ENCODE measurements at regions not wholly inside any gene's neighbourhood (a gene's known extent, or its start where the extent isn't known, plus 50 kb on each side); places are given as distances from the start of the nearest gene placed in this dataset.

- Histone ChIP-seq H3K9me2 (ENCODE audit: low read depth, low read length) (no peaks in the 10 kb centered on the region), H3F3A (ENCODE audit: insufficient read depth, low read length) (no peaks in the 10 kb centered on the region), H3K4me3 (ENCODE audit: low read depth, low read length, poor library complexity, severe bottlenecking) (no peak overlapping the region), H3K4me1 (ENCODE audit: insufficient read depth, low read length, severe bottlenecking) (no peaks in the 10 kb centered on the region), H3K9ac (ENCODE audit: low read length) (no peak overlapping the region), H3K27ac (ENCODE audit: low read depth, low read length, poor library complexity, severe bottlenecking) (no peak overlapping the region), H4K20me1 (ENCODE audit: insufficient read depth, low read length) (no peaks in the 10 kb centered on the region), H3K9me3 (ENCODE audit: low read length) (no peaks in the 10 kb centered on the region), H2AFZ (ENCODE audit: low read length) (no peak overlapping the region), H3K27me3 (ENCODE audit: insufficient read depth, low read length) (no peaks in the 10 kb centered on the region), H3K4me2 (ENCODE audit: low read length) (no peak overlapping the region), H3K36me3 (ENCODE audit: insufficient read depth, low read length) (no peaks in the 10 kb centered on the region), H3K79me2 (ENCODE audit: insufficient read depth, low read length) (no peaks in the 10 kb centered on the region)
- TF ChIP-seq EZH2 (IDR thresholded peaks at IDR 0.05; ENCODE audit: borderline replicate concordance, low read length), result no peak
- TF ChIP-seq CTCF (IDR thresholded peaks at IDR 0.05; ENCODE audit: low read length), result no peak
Measured at GRCh38 chr7:106418094-106418493, 133.3 kb upstream of the NAMPT start.

- Histone ChIP-seq H3K9ac (ENCODE audit: low read length) (no peak overlapping the region), H2AFZ (ENCODE audit: low read length) (no peak overlapping the region), H3K79me2 (ENCODE audit: insufficient read depth, low read length) (no peaks in the 10 kb centered on the region), H3K9me3 (ENCODE audit: low read length) (no peaks in the 10 kb centered on the region), H3K36me3 (ENCODE audit: insufficient read depth, low read length) (no peaks in the 10 kb centered on the region), H3K9me2 (ENCODE audit: low read depth, low read length) (no peaks in the 10 kb centered on the region), H3F3A (ENCODE audit: insufficient read depth, low read length) (no peaks in the 10 kb centered on the region), H4K20me1 (ENCODE audit: insufficient read depth, low read length) (no peaks in the 10 kb centered on the region), H3K4me3 (ENCODE audit: low read depth, low read length, poor library complexity, severe bottlenecking) (no peak overlapping the region), H3K27me3 (ENCODE audit: insufficient read depth, low read length) (no peaks in the 10 kb centered on the region), H3K4me1 (ENCODE audit: insufficient read depth, low read length, severe bottlenecking) (no peaks in the 10 kb centered on the region), H3K27ac (ENCODE audit: low read depth, low read length, poor library complexity, severe bottlenecking) (no peak overlapping the region), H3K4me2 (ENCODE audit: low read length) (no peak overlapping the region)
- TF ChIP-seq CTCF (IDR thresholded peaks at IDR 0.05; ENCODE audit: low read length) (no peak), EZH2 (IDR thresholded peaks at IDR 0.05; ENCODE audit: borderline replicate concordance, low read length) (no peak)
Measured at GRCh38 chr7:106417273-106417902, 132.6 kb upstream of the NAMPT start.

- Histone ChIP-seq H3K9me3 (ENCODE audit: low read length) (no peaks in the 10 kb centered on the region), H3K36me3 (ENCODE audit: insufficient read depth, low read length) (no peaks in the 10 kb centered on the region), H3K9me2 (ENCODE audit: low read depth, low read length) (no peaks in the 10 kb centered on the region), H3K4me2 (ENCODE audit: low read length) (no peak overlapping the region), H4K20me1 (ENCODE audit: insufficient read depth, low read length) (no peaks in the 10 kb centered on the region), H3K79me2 (ENCODE audit: insufficient read depth, low read length) (no peaks in the 10 kb centered on the region), H3K27ac (ENCODE audit: low read depth, low read length, poor library complexity, severe bottlenecking) (no peak overlapping the region), H3K27me3 (ENCODE audit: insufficient read depth, low read length) (no peaks in the 10 kb centered on the region), H3K4me1 (ENCODE audit: insufficient read depth, low read length, severe bottlenecking) (no peaks in the 10 kb centered on the region), H3F3A (ENCODE audit: insufficient read depth, low read length) (no peaks in the 10 kb centered on the region), H2AFZ (ENCODE audit: low read length) (no peak overlapping the region), H3K9ac (ENCODE audit: low read length) (no peak overlapping the region), H3K4me3 (ENCODE audit: low read depth, low read length, poor library complexity, severe bottlenecking) (no peak overlapping the region)
- TF ChIP-seq CTCF (IDR thresholded peaks at IDR 0.05; ENCODE audit: low read length) (no peak), EZH2 (IDR thresholded peaks at IDR 0.05; ENCODE audit: borderline replicate concordance, low read length) (no peak)
Measured at GRCh38 chr7:106416430-106416829, 131.6 kb upstream of the NAMPT start.
